ENCODE measurements at regions not wholly inside any gene's neighbourhood (a gene's known extent, or its start where the extent isn't known, plus 50 kb on each side); places are given as distances from the start of the nearest gene placed in this dataset.

- TF ChIP-seq CTCF (IDR thresholded peaks at IDR 0.05; ENCODE audit: extremely low read depth in 1 of 2, insufficient read depth in 1 of 2, low read depth in 1 of 2, low read length in 2 of 2) (no peak), POLR2A (IDR thresholded peaks at IDR 0.05; ENCODE audit: low read depth, low read length) (no peak), POLR2AphosphoS5 (IDR thresholded peaks at IDR 0.05; ENCODE audit: insufficient read depth, low read depth, low read length) (no peak), EZH2 (IDR thresholded peaks at IDR 0.05; ENCODE audit: borderline replicate concordance, low read depth, low read length, severe bottlenecking) (no peak), JUN (IDR thresholded peaks at IDR 0.05; ENCODE audit: borderline replicate concordance, insufficient read depth, insufficient read length, low read depth) (no peak), GATA2 (IDR thresholded peaks at IDR 0.05; ENCODE audit: insufficient read depth, insufficient read length, low read depth, low read length) (no peak), FOS (IDR thresholded peaks at IDR 0.05; ENCODE audit: borderline replicate concordance, insufficient read depth, low read length) (no peak), MYC (IDR thresholded peaks at IDR 0.05; ENCODE audit: low read depth, low read length) (no peak)
Measured at GRCh38 chr5:10838038-10838437, 77.0 kb upstream of the DAP start.

Measured in endothelial cell of umbilical vein (primary cell).